Neuronal stem cell (in vitro differentiated cells): ENCODE measurements at regions not wholly inside any gene's neighbourhood (a gene's known extent, or its start where the extent isn't known, plus 50 kb on each side); places are given as distances from the start of the nearest gene placed in this dataset.

Experiments used
- DNase-seq: peaks from one replicate; pipeline ENCODE4 v3.0.0-alpha.2; 2013; ENCODE audit warnings: low spot score
- H2AFZ ChIP-seq: one replicate; pipeline ENCODE4 v1.6.1; 2013; ENCODE audit warnings: mild to moderate bottlenecking, low read length, inconsistent platforms
- H2AK5ac ChIP-seq: 2 replicates; pipeline ENCODE4 v1.6.1; 2013; ENCODE audit warnings: low read depth, mild to moderate bottlenecking, inconsistent platforms, low read length, moderate library complexity, mixed read lengths
- H2BK120ac ChIP-seq: 2 replicates; pipeline ENCODE4 v1.6.1; 2013; ENCODE audit warnings: low read depth, mild to moderate bottlenecking, inconsistent platforms, low read length, moderate library complexity, mixed read lengths
- H2BK12ac ChIP-seq: one replicate; pipeline ENCODE4 v1.6.1; 2013; ENCODE audit warnings: low read length, inconsistent platforms
- H2BK15ac ChIP-seq: 2 replicates; pipeline ENCODE4 v1.6.1; 2013; ENCODE audit warnings: mild to moderate bottlenecking, low read length, inconsistent platforms, mixed read lengths
- H2BK5ac ChIP-seq: one replicate; pipeline ENCODE4 v1.6.1; 2013; ENCODE audit warnings: inconsistent platforms, mild to moderate bottlenecking, low read length, moderate library complexity
- H3K14ac ChIP-seq: one replicate; pipeline ENCODE4 v1.6.1; 2013; ENCODE audit warnings: low read length, inconsistent platforms
- H3K18ac ChIP-seq: 2 replicates; pipeline ENCODE4 v1.6.1; 2013; ENCODE audit warnings: low read length, inconsistent platforms
- H3K23ac ChIP-seq: 2 replicates; pipeline ENCODE4 v1.6.1; 2013; ENCODE audit warnings: low read depth, mild to moderate bottlenecking, mixed read lengths, low read length, inconsistent platforms; ENCODE audit not compliant: poor library complexity
- H3K27ac ChIP-seq: replicated peaks from 3 replicates; pipeline ENCODE4 v1.5.1; 2013; ENCODE audit warnings: low read length, inconsistent platforms
- H3K27me3 ChIP-seq, 3 experiments: 2 replicates each; pipeline ENCODE4 v1.6.1; 2013; ENCODE audit warnings: low read length in 3 of 3, mild to moderate bottlenecking in 2 of 3, inconsistent platforms in 1 of 3, low read depth in 1 of 3, mixed read lengths in 1 of 3, moderate library complexity in 1 of 3; ENCODE audit not compliant: control insufficient read depth in 3 of 3, insufficient read depth in 3 of 3
- H3K36me3 ChIP-seq, 2 donors: replicated peaks in 1 of 2; 2 replicates each; pipeline ENCODE4 v1.6.1; 2013; ENCODE audit warnings: low read length in 2 of 2; ENCODE audit not compliant: control insufficient read depth in 2 of 2, insufficient read depth in 2 of 2
- H3K4ac ChIP-seq: 2 replicates; pipeline ENCODE4 v1.6.1; 2013; ENCODE audit warnings: inconsistent platforms, mild to moderate bottlenecking, low read length, moderate library complexity
- H3K4me1 ChIP-seq, 2 donors: 1 replicate in 1 of 2; 2 replicates in 1 of 2; pipeline ENCODE4 v1.6.1; 2013; ENCODE audit warnings: low read length in 2 of 2, low read depth in 1 of 2; ENCODE audit not compliant: control insufficient read depth in 2 of 2, insufficient read depth in 1 of 2
- H3K4me2 ChIP-seq: one replicate; pipeline ENCODE4 v1.6.1; 2013; ENCODE audit warnings: mild to moderate bottlenecking, low read length, inconsistent platforms; ENCODE audit not compliant: insufficient read depth, poor library complexity, severe bottlenecking
- H3K4me3 ChIP-seq, 2 donors: 2 replicates each; pipeline ENCODE4 v1.5.1; 2013; ENCODE audit warnings: low read length in 2 of 2, mild to moderate bottlenecking in 2 of 2, inconsistent platforms in 1 of 2, moderate library complexity in 1 of 2
- H3K79me1 ChIP-seq: one replicate; pipeline ENCODE4 v1.6.1; 2013; ENCODE audit warnings: low read depth, mild to moderate bottlenecking, inconsistent platforms, low read length, moderate library complexity
- H3K9ac ChIP-seq: one replicate; pipeline ENCODE4 v1.6.1; 2013; ENCODE audit warnings: mild to moderate bottlenecking, low read depth, low read length, inconsistent platforms; ENCODE audit not compliant: poor library complexity
- H3K9me3 ChIP-seq, 2 donors: replicated peaks in 1 of 2; 2 replicates each; pipeline versions ENCODE3 to v1.6.1; 2013; ENCODE audit warnings: low read length in 2 of 2, mild to moderate bottlenecking in 2 of 2, inconsistent platforms in 1 of 2, low read depth in 1 of 2, mixed read lengths in 1 of 2, moderate library complexity in 1 of 2; ENCODE audit not compliant: control insufficient read depth in 2 of 2, insufficient read depth in 1 of 2
- H4K8ac ChIP-seq: one replicate; pipeline ENCODE4 v1.6.1; 2013; ENCODE audit warnings: low read depth, mild to moderate bottlenecking, inconsistent platforms, low read length, moderate library complexity
- H4K91ac ChIP-seq: one replicate; pipeline ENCODE4 v1.6.1; 2013; ENCODE audit warnings: low read length, low read depth, mild to moderate bottlenecking, inconsistent platforms; ENCODE audit not compliant: poor library complexity
- WGBS, 2 donors: extraction: QIAGEN DNeasy Blood & Tissue Kit; methylation state at CpG; one replicate each; pipeline ENCODE4 v1.1.7; 2013; ENCODE audit warnings: missing lambda C conversion rate in 2 of 2, mixed read lengths in 1 of 2; ENCODE audit not compliant: insufficient read length in 2 of 2, insufficient replicate concordance in 1 of 2; ENCODE audit errors: extremely low coverage in 2 of 2; 5-methylcytosine and 5-hydroxymethylcytosine counted together

GRCh38 chr6:94052749-94053148 is 633.4 kb upstream of the EPHA7 start:
- H3K4me2 ChIP-seq: no peak overlapping the region
- H3K36me3 ChIP-seq: no peaks in the 10 kb centered on the region
- H4K8ac ChIP-seq: no peak overlapping the region

GRCh38 chr6:94050515-94050914 is 631.2 kb upstream of the EPHA7 start:
- H3K18ac ChIP-seq: no peak overlapping the region
- H3K4me1 ChIP-seq: peaks cover 6 to 19% of the 10 kb centered on the region in 2 donors
- H2BK120ac ChIP-seq: no peak overlapping the region
- H3K27ac ChIP-seq: no peak overlapping the region
- DNase-seq: no peak
- no peak overlapping the region for H3K23ac ChIP-seq
- no peak overlapping the region for H4K8ac ChIP-seq
- no peak overlapping the region for H3K4me3 ChIP-seq
- H3K4me2 ChIP-seq: no peak overlapping the region
- H2BK15ac ChIP-seq: no peak overlapping the region
- H3K27me3 ChIP-seq: peaks cover 0 to 69% (median 0%) of the 10 kb centered on the region in 3 experiments
- no peaks in the 10 kb centered on the region for H3K79me1 ChIP-seq
- no peak overlapping the region for H3K14ac ChIP-seq
- no peaks in the 10 kb centered on the region for H3K9me3 ChIP-seq
- H2AFZ ChIP-seq: no peak overlapping the region
- no peak overlapping the region for H3K9ac ChIP-seq
- no peaks in the 10 kb centered on the region for H3K36me3 ChIP-seq
- H2BK12ac ChIP-seq: no peak overlapping the region
- H2AK5ac ChIP-seq: no peak overlapping the region
- no CpG with 5 or more reads among the region's 3 CpGs for WGBS, 2 donors
- no peak overlapping the region for H2BK5ac ChIP-seq
- no peak overlapping the region for H3K4ac ChIP-seq
- no peak overlapping the region for H4K91ac ChIP-seq

More at GRCh38 chr6:94052749-94053148, 633.4 kb upstream of the EPHA7 start:
- H2BK12ac ChIP-seq: no peak overlapping the region
- peaks cover 1 to 13% of the 10 kb centered on the region in 2 donors for H3K4me1 ChIP-seq
- H3K79me1 ChIP-seq: no peaks in the 10 kb centered on the region
- H3K27me3 ChIP-seq: peaks cover 0 to 55% (median 0%) of the 10 kb centered on the region in 3 experiments
- H3K14ac ChIP-seq: no peak overlapping the region
- no peak overlapping the region for H3K18ac ChIP-seq
- H3K4me3 ChIP-seq: no peak overlapping the region
- H3K23ac ChIP-seq: no peak overlapping the region
- no peak overlapping the region for H3K27ac ChIP-seq
- H3K4ac ChIP-seq: no peak overlapping the region
- WGBS, 2 donors: no CpG with 5 or more reads among the region's 1 CpG
- DNase-seq: no peak
- H2BK5ac ChIP-seq: no peak overlapping the region
- no peaks in the 10 kb centered on the region for H3K9me3 ChIP-seq
- H2AFZ ChIP-seq: no peak overlapping the region
- H2BK15ac ChIP-seq: no peak overlapping the region
- no peak overlapping the region for H2BK120ac ChIP-seq
- H4K91ac ChIP-seq: no peak overlapping the region
- H2AK5ac ChIP-seq: no peak overlapping the region
- H3K9ac ChIP-seq: no peak overlapping the region

GRCh38 chr6:94049001-94049400 is 629.6 kb upstream of the EPHA7 start:
- Histone ChIP-seq H3K79me1 (no peaks in the 10 kb centered on the region), H3K4ac (no peak overlapping the region), H3K4me2 (no peak overlapping the region)

GRCh38 chr6:94045099-94045829 is 625.9 kb upstream of the EPHA7 start:
- no CpG with 5 or more reads among the region's 12 CpGs for WGBS, 2 donors
- no peak overlapping the region for H3K4me3 ChIP-seq
- H3K27ac ChIP-seq: peak overlapping the region; percentile 71

More at GRCh38 chr6:94049001-94049400, 629.6 kb upstream of the EPHA7 start:
- peaks cover 6 to 20% of the 10 kb centered on the region in 2 donors for H3K4me1 ChIP-seq
- H4K91ac ChIP-seq: no peak overlapping the region
- no peaks in the 10 kb centered on the region for H3K36me3 ChIP-seq
- H4K8ac ChIP-seq: no peak overlapping the region
- H2AFZ ChIP-seq: no peak overlapping the region
- H3K4me3 ChIP-seq: no peak overlapping the region
- no peak overlapping the region for H3K9ac ChIP-seq
- no peak for DNase-seq
- no peak overlapping the region for H2AK5ac ChIP-seq
- H3K27me3 ChIP-seq: peaks cover 0 to 69% (median 0%) of the 10 kb centered on the region in 3 experiments
- no peaks in the 10 kb centered on the region for H3K9me3 ChIP-seq
- no peak overlapping the region for H2BK5ac ChIP-seq
- H3K23ac ChIP-seq: no peak overlapping the region
- H2BK12ac ChIP-seq: no peak overlapping the region
- H3K14ac ChIP-seq: no peak overlapping the region
- no peak overlapping the region for H3K27ac ChIP-seq
- H3K18ac ChIP-seq: no peak overlapping the region
- H2BK120ac ChIP-seq: no peak overlapping the region
- no peak overlapping the region for H2BK15ac ChIP-seq

More at GRCh38 chr6:94045099-94045829, 625.9 kb upstream of the EPHA7 start:
- no peak overlapping the region for H3K9ac ChIP-seq
- no peak overlapping the region for H2BK15ac ChIP-seq
- no peak overlapping the region for H2AK5ac ChIP-seq
- H3K4ac ChIP-seq: no peak overlapping the region
- no peak overlapping the region for H3K4me2 ChIP-seq
- no peak overlapping the region for H2BK5ac ChIP-seq
- no peak overlapping the region for H4K91ac ChIP-seq
- H3K4me1 ChIP-seq: peaks cover 7 to 21% of the 10 kb centered on the region in 2 donors
- peaks cover 0 to 52% (median 0%) of the 10 kb centered on the region in 3 experiments for H3K27me3 ChIP-seq
- no peak overlapping the region for H2BK12ac ChIP-seq
- no peaks in the 10 kb centered on the region for H3K36me3 ChIP-seq
- H2BK120ac ChIP-seq: no peak overlapping the region
- no peak overlapping the region for H4K8ac ChIP-seq
- H3K79me1 ChIP-seq: no peaks in the 10 kb centered on the region
- H3K18ac ChIP-seq: no peak overlapping the region
- H3K9me3 ChIP-seq: no peaks in the 10 kb centered on the region
- DNase-seq: peak; percentile 82
- no peak overlapping the region for H2AFZ ChIP-seq
- no peak overlapping the region for H3K14ac ChIP-seq
- H3K23ac ChIP-seq: no peak overlapping the region
